Naive thymus-derived CD4-positive, alpha-beta T cell (primary cell): ENCODE measurements at regions not wholly inside any gene's neighbourhood (a gene's known extent, or its start where the extent isn't known, plus 50 kb on each side); places are given as distances from the start of the nearest gene placed in this dataset.
A peak's percentile ranks its signal among the peaks of the same experiment; 100 is the strongest.

Experiments
- ATAC-seq: fragments of 150-1000 bp; cut with Tn5 transposase; 2 replicates; pipeline ENCODE4 v1.10.0; 2021; ENCODE audit warnings: mild to moderate bottlenecking, moderate library complexity
- CTCF ChIA-PET: fragments of 350-600 bp; sonication (Branson Sonifier 250); formaldehyde crosslinking; loops from one replicate; lab custom pipeline; 2021; ENCODE audit warnings: antibody characterized with exemption; lab: Charles Lee
- POLR2A ChIA-PET: fragments of 350-600 bp; sonication (Branson Sonifier 250); formaldehyde crosslinking; loops from one replicate; lab custom pipeline; 2021; ENCODE audit warnings: antibody characterized with exemption, inconsistent platforms; lab: Charles Lee
- DNase-seq, 9 donors: peaks; one replicate each; pipeline versions ENCODE4 v3.0.0 to v3.0.0-alpha.2; 2020 to 2022; ENCODE audit warnings: mixed read lengths in 1 of 9
- H3K27ac ChIP-seq: one replicate; pipeline ENCODE4 v1.7.0; 2013; ENCODE audit warnings: mild to moderate bottlenecking, low read depth, low read length, moderate library complexity
- H3K27me3 ChIP-seq, 2 donors: one replicate each; pipeline ENCODE4 v1.7.0; 2013; ENCODE audit warnings: low read length in 2 of 2, mild to moderate bottlenecking in 2 of 2, moderate library complexity in 2 of 2; ENCODE audit not compliant: control insufficient read depth in 2 of 2, insufficient read depth in 2 of 2
- H3K36me3 ChIP-seq, 3 experiments: 1 replicate in 2 of 3; 2 replicates in 1 of 3; pipeline ENCODE4 v1.7.0; 2013; ENCODE audit warnings: low read length in 3 of 3, mild to moderate bottlenecking in 3 of 3, moderate library complexity in 1 of 3; ENCODE audit not compliant: insufficient read depth in 3 of 3, control insufficient read depth in 2 of 3
- H3K4me1 ChIP-seq, 2 donors: one replicate each; pipeline ENCODE4 v1.7.0; 2013; ENCODE audit warnings: low read length in 2 of 2, mild to moderate bottlenecking in 2 of 2, moderate library complexity in 1 of 2; ENCODE audit not compliant: control insufficient read depth in 2 of 2, insufficient read depth in 2 of 2
- H3K4me3 ChIP-seq: 2 replicates; pipeline ENCODE4 v1.7.0; 2013; ENCODE audit warnings: mild to moderate bottlenecking, low read length
- H3K9me3 ChIP-seq, 3 experiments: 1 replicate in 2 of 3; 2 replicates in 1 of 3; pipeline ENCODE4 v1.7.0; 2013; ENCODE audit warnings: low read length in 3 of 3; ENCODE audit not compliant: control insufficient read depth in 2 of 3
- H3K27ac Mint-ChIP-seq, 9 donors: one replicate each; pipeline ENCODE4 v1.8.0; 2020 to 2022; ENCODE audit warnings: mixed read lengths in 9 of 9, mild to moderate bottlenecking in 8 of 9, moderate library complexity in 5 of 9, inconsistent platforms in 2 of 9
- H3K27me3 Mint-ChIP-seq, 5 donors: one replicate each; pipeline ENCODE4 v1.8.0; 2021 to 2022; ENCODE audit warnings: mixed read lengths in 5 of 5, mild to moderate bottlenecking in 1 of 5
- H3K36me3 Mint-ChIP-seq, 5 donors: one replicate each; pipeline ENCODE4 v1.8.0; 2020 to 2022; ENCODE audit warnings: mixed read lengths in 5 of 5, mild to moderate bottlenecking in 3 of 5, inconsistent platforms in 1 of 5
- H3K4me1 Mint-ChIP-seq, 7 donors: one replicate each; pipeline ENCODE4 v1.8.0; 2020 to 2022; ENCODE audit warnings: mixed read lengths in 7 of 7, mild to moderate bottlenecking in 3 of 7, inconsistent platforms in 1 of 7
- H3K4me3 Mint-ChIP-seq, 10 donors: one replicate each; pipeline ENCODE4 v1.8.0; 2020 to 2022; ENCODE audit warnings: mild to moderate bottlenecking in 10 of 10, mixed read lengths in 10 of 10, moderate library complexity in 6 of 10, inconsistent platforms in 2 of 10
- H3K9me3 Mint-ChIP-seq, 11 donors: one replicate each; pipeline ENCODE4 v1.8.0; 2020 to 2022; ENCODE audit warnings: mixed read lengths in 11 of 11, mild to moderate bottlenecking in 4 of 11, inconsistent platforms in 1 of 11, moderate library complexity in 1 of 11
- intact Hi-C, 2 donors: fragments of 100-400 bp; cut with micrococcal nuclease; formaldehyde crosslinking; loops; one replicate each; pipeline ENCODE4 v1.15.1; 2023

GRCh38 chr12:97293541-97293940 lies 169.1 kb upstream of the RMST start:
- Histone ChIP-seq H3K4me3 (no peak overlapping the region), H3K27ac (no peak overlapping the region), H3K4me1 (no peaks in the 10 kb centered on the region), H3K27me3 (no peaks in the 10 kb centered on the region), H3K36me3 (no peaks in the 10 kb centered on the region), H3K9me3 (peaks cover 0 to 5% (median 0%) of the 10 kb centered on the region in 3 experiments)
- Mint-ChIP-seq H3K27me3 (peaks cover 2 to 41% (median 13%) of the 10 kb centered on the region in 5 donors), H3K4me1 (no peaks in the 10 kb centered on the region), H3K36me3 (no peaks in the 10 kb centered on the region), H3K27ac (no peak overlapping the region), H3K4me3 (no peak overlapping the region), H3K9me3 (peaks cover 0 to 29% (median 7%) of the 10 kb centered on the region in 11 donors)
- DNase-seq (no peak), ATAC-seq (no peak)
- POLR2A ChIA-PET = no interaction called here
- CTCF ChIA-PET = no interaction called here
- intact Hi-C loops = no loop called here

- Mint-ChIP-seq H3K4me1 (no peaks in the 10 kb centered on the region), H3K27ac (no peak overlapping the region), H3K36me3 (no peaks in the 10 kb centered on the region), H3K27me3 (peaks cover 0 to 22% (median 13%) of the 10 kb centered on the region in 5 donors), H3K4me3 (no peak overlapping the region), H3K9me3 (peaks cover 0 to 24% (median 4%) of the 10 kb centered on the region in 11 donors)
- DNase-seq (no peak), ATAC-seq (no peak)
- Histone ChIP-seq H3K4me3 (no peak overlapping the region), H3K4me1 (no peaks in the 10 kb centered on the region), H3K27me3 (no peaks in the 10 kb centered on the region), H3K27ac (no peak overlapping the region), H3K9me3 (peaks cover 0 to 5% (median 0%) of the 10 kb centered on the region in 3 experiments), H3K36me3 (no peaks in the 10 kb centered on the region)
- intact Hi-C loops = no loop called here
- ChIA-PET POLR2A (no interaction called here), CTCF (interaction anchor here (0.5 kb wide), 1 partner anchor 1345 kb away, joined by 3 read pairs; no protein-coding TSS in a partner anchor)
These were observed 162.8 kb upstream of the RMST start for GRCh38 chr12:97299847-97300246.

DNA sequence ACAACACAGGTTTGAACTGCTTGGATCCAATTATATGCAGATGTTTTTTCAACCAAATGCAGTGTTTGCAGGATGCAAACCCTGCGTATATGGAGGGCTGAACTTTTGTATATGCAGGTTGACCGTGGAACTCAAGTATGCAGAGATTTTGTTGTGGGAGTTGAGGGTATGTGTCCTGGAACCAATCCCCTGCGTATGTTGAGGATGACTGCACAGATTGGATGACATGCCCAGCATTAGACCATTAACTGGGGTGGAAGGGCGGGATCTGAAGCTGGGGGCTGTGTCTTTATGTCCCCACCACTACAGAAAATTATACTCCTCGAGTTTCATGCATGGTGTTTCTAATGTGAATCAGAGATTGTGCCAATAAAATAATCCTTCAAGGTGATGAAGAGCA lies 162.2 kb upstream of the RMST start:
- H3K4me1 Mint-ChIP-seq = no peaks in the 10 kb centered on the region
- POLR2A ChIA-PET = no interaction called here
- no peak overlapping the region for H3K27ac ChIP-seq
- H3K27me3 ChIP-seq = no peaks in the 10 kb centered on the region
- no peaks in the 10 kb centered on the region for H3K36me3 Mint-ChIP-seq
- intact Hi-C loops = no loop called here
- H3K9me3 ChIP-seq = peaks cover 0 to 4% (median 0%) of the 10 kb centered on the region in 3 experiments
- no peak overlapping the region for H3K4me3 ChIP-seq
- CTCF ChIA-PET = no interaction called here
- H3K36me3 ChIP-seq = no peaks in the 10 kb centered on the region
- H3K27me3 Mint-ChIP-seq = peaks cover 0 to 22% (median 10%) of the 10 kb centered on the region in 5 donors
- no peak overlapping the region for H3K27ac Mint-ChIP-seq
- ATAC-seq = no peak
- no peaks in the 10 kb centered on the region for H3K4me1 ChIP-seq
- peaks cover 0 to 18% (median 0%) of the 10 kb centered on the region in 11 donors for H3K9me3 Mint-ChIP-seq
- DNase-seq = no peak
- H3K4me3 Mint-ChIP-seq = no peak overlapping the region

DNA sequence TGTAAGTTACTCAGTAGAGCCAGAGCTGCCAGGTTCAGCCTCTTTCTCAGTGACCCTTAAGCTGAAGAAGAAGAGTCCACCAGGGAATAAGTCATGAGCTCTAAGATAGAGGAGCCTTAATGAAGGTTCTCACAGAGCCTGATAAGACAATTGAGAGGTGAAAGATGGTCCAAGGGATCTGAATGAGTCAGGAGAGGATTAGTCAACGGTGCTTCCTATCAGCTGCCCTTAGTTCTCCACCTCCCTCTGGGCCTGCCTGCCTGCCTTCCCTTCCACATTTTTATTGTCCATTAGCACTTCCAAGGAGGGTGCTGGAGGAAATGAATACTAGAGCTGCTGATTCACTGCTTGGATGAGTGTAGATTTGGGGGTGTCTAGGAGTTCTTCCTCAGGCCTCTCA lies 161.7 kb upstream of the RMST start:
- Mint-ChIP-seq H3K27me3 (peaks cover 0 to 22% (median 7%) of the 10 kb centered on the region in 5 donors), H3K36me3 (no peaks in the 10 kb centered on the region), H3K27ac (no peak overlapping the region), H3K9me3 (peaks cover 0 to 13% (median 0%) of the 10 kb centered on the region in 11 donors), H3K4me1 (no peaks in the 10 kb centered on the region), H3K4me3 (no peak overlapping the region)
- Histone ChIP-seq H3K4me3 (no peak overlapping the region), H3K36me3 (no peaks in the 10 kb centered on the region), H3K9me3 (no peaks in the 10 kb centered on the region), H3K27me3 (no peaks in the 10 kb centered on the region), H3K27ac (no peak overlapping the region), H3K4me1 (no peaks in the 10 kb centered on the region)
- intact Hi-C loops = no loop called here
- DNase-seq (no peak), ATAC-seq (no peak)
- ChIA-PET POLR2A (no interaction called here), CTCF (no interaction called here)

DNA sequence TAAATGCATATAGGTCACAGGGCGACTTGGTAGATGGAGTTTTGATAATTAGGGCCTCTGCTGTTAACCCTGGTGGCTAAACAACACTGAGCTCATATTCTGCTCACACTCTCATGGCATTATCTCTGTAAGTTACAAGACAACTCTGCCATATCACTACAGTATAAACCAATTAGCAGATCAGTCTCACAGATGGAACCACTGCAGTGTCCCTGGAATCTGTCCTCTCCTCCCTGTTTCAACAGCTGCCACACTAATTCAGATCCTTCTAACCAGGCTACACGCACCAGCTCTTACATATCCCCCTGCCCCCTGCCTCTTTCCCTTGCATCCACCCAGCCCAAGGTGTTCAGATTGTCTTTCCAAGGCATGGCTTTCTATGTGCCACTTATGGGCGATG lies 161.0 kb upstream of the RMST start:
- ChIA-PET CTCF (no interaction called here), POLR2A (no interaction called here)
- no peaks in the 10 kb centered on the region for H3K4me1 Mint-ChIP-seq
- no peak for DNase-seq
- H3K9me3 Mint-ChIP-seq = peaks cover 0 to 6% (median 0%) of the 10 kb centered on the region in 11 donors
- Histone ChIP-seq H3K36me3 (no peaks in the 10 kb centered on the region), H3K4me3 (no peak overlapping the region), H3K27ac (no peak overlapping the region), H3K4me1 (no peaks in the 10 kb centered on the region), H3K27me3 (no peaks in the 10 kb centered on the region), H3K9me3 (no peaks in the 10 kb centered on the region)
- no peak overlapping the region for H3K4me3 Mint-ChIP-seq
- no peaks in the 10 kb centered on the region for H3K36me3 Mint-ChIP-seq
- intact Hi-C loops = no loop called here
- H3K27me3 Mint-ChIP-seq = peaks cover 0 to 22% (median 7%) of the 10 kb centered on the region in 5 donors
- ATAC-seq = no peak
- H3K27ac Mint-ChIP-seq = no peak overlapping the region

- Mint-ChIP-seq H3K27me3 (peaks cover 0 to 13% (median 5%) of the 10 kb centered on the region in 5 donors), H3K36me3 (no peaks in the 10 kb centered on the region), H3K4me3 (no peak overlapping the region), H3K27ac (no peak overlapping the region), H3K9me3 (no peaks in the 10 kb centered on the region), H3K4me1 (peaks cover 0 to 2% (median 0%) of the 10 kb centered on the region in 7 donors)
- Histone ChIP-seq H3K36me3 (no peaks in the 10 kb centered on the region), H3K9me3 (no peaks in the 10 kb centered on the region), H3K4me1 (no peaks in the 10 kb centered on the region), H3K4me3 (no peak overlapping the region), H3K27ac (no peak overlapping the region), H3K27me3 (no peaks in the 10 kb centered on the region)
- ChIA-PET CTCF (no interaction called here), POLR2A (no interaction called here)
- DNase-seq (no peak), ATAC-seq (no peak)
- intact Hi-C loops = loop anchor here in 1 of 2 donors (5.0 kb wide), 1 partner anchor 318 kb away; no protein-coding TSS in a partner anchor
These were observed 157.0 kb upstream of the RMST start for GRCh38 chr12:97305651-97306050.

GRCh38 chr12:97306147-97306546 lies 156.5 kb upstream of the RMST start:
- H3K27ac ChIP-seq = no peak overlapping the region
- Mint-ChIP-seq H3K4me1 (peaks cover 0 to 2% (median 0%) of the 10 kb centered on the region in 7 donors), H3K27ac (no peak overlapping the region), H3K27me3 (peaks cover 4 to 15% (median 6%) of the 10 kb centered on the region in 5 donors), H3K36me3 (no peaks in the 10 kb centered on the region), H3K9me3 (no peaks in the 10 kb centered on the region), H3K4me3 (no peak overlapping the region)
- intact Hi-C loops = loop anchor here in 1 of 2 donors (5.0 kb wide), 1 partner anchor 319 kb away; no protein-coding TSS in a partner anchor
- DNase-seq = no peak
- no peaks in the 10 kb centered on the region for H3K4me1 ChIP-seq
- ChIA-PET CTCF (no interaction called here), POLR2A (no interaction called here)
- no peaks in the 10 kb centered on the region for H3K27me3 ChIP-seq
- no peaks in the 10 kb centered on the region for H3K36me3 ChIP-seq
- no peak overlapping the region for H3K4me3 ChIP-seq
- H3K9me3 ChIP-seq = no peaks in the 10 kb centered on the region
- peak; percentile 38 for ATAC-seq
